PC-3 (cell line): ENCODE measurements at regions not wholly inside any gene's neighbourhood (a gene's known extent, or its start where the extent isn't known, plus 50 kb on each side); places are given as distances from the start of the nearest gene placed in this dataset.

Experiments
- ATAC-seq: fragments of 200-7000 bp; cut with Tn5 transposase; 2 replicates; pipeline ENCODE4 v1.9.1; 2020; ENCODE audit warnings: mild to moderate bottlenecking, moderate library complexity
- BruUV-seq: library from RNA; stranded (reverse); fragments of 400-500 nt; replicated peaks from 2 replicates; lab custom pipeline; 2021; lab: Mats Ljungman, UMichigan
- CTCF ChIA-PET: fragments of 300-600 bp; sonication (Branson Sonifier 250); formaldehyde crosslinking; loops from one replicate; lab custom pipeline; 2022; ENCODE audit warnings: antibody characterized with exemption; lab: Charles Lee
- POLR2A ChIA-PET: fragments of 300-600 bp; sonication (Branson Sonifier 250); formaldehyde crosslinking; loops from one replicate; lab custom pipeline; 2022; ENCODE audit warnings: antibody characterized with exemption; ENCODE audit not compliant: unreplicated experiment; lab: Charles Lee
- DNase-seq: peaks from one replicate; pipeline ENCODE4 v3.0.0-alpha.2; 2015
- H2AFZ ChIP-seq: fragments of 300-600 bp; sonication (generic); 2 replicates; pipeline ENCODE4 v1.6.0; 2016; ENCODE audit warnings: antibody characterized with exemption, low read length
- H3F3A ChIP-seq: fragments of 300-600 bp; sonication (generic); one replicate; pipeline ENCODE4 v1.6.0; 2017; ENCODE audit warnings: antibody characterized with exemption, low read length, control low read depth, mild to moderate bottlenecking; ENCODE audit not compliant: unreplicated experiment
- H3K27ac ChIP-seq: fragments of 300-600 bp; sonication (generic); 2 replicates; pipeline ENCODE4 v1.5.1; 2016; ENCODE audit warnings: mild to moderate bottlenecking, low read length
- H3K27me3 ChIP-seq: fragments of 300-600 bp; sonication (generic); 2 replicates; pipeline ENCODE4 v1.6.1; 2016; ENCODE audit warnings: low read length, mixed read lengths
- H3K36me3 ChIP-seq: fragments of 300-600 bp; sonication (generic); 2 replicates; pipeline ENCODE4 v1.6.1; 2016; ENCODE audit warnings: low read depth, mixed run types, low read length, mixed read lengths
- H3K4me1 ChIP-seq: fragments of 300-600 bp; sonication (generic); 2 replicates; pipeline ENCODE4 v1.5.1; 2016; ENCODE audit warnings: low read length; ENCODE audit not compliant: insufficient read depth
- H3K4me2 ChIP-seq: fragments of 300-600 bp; sonication (generic); 2 replicates; pipeline ENCODE4 v1.6.0; 2016; ENCODE audit warnings: low read length
- H3K4me3 ChIP-seq: fragments of 300-600 bp; sonication (generic); 2 replicates; pipeline ENCODE4 v1.5.1; 2016; ENCODE audit warnings: mild to moderate bottlenecking, low read length, mixed read lengths
- H3K79me2 ChIP-seq: fragments of 300-600 bp; sonication (generic); 2 replicates; pipeline ENCODE4 v1.6.1; 2017; ENCODE audit warnings: low read length, mixed read lengths
- H3K9ac ChIP-seq: fragments of 300-600 bp; sonication (generic); 2 replicates; pipeline ENCODE4 v1.6.0; 2016; ENCODE audit warnings: mild to moderate bottlenecking, low read length
- H3K9me2 ChIP-seq: fragments of 300-600 bp; sonication (generic); replicated peaks from 2 replicates; pipeline ENCODE4 v1.6.1; 2016; ENCODE audit warnings: mixed run types, low read length, mixed read lengths
- H3K9me3 ChIP-seq: fragments of 300-600 bp; sonication (generic); 2 replicates; pipeline ENCODE4 v1.6.1; 2016; ENCODE audit warnings: low read length, mixed read lengths
- H4K20me1 ChIP-seq: fragments of 300-600 bp; sonication (generic); 2 replicates; pipeline ENCODE4 v1.6.1; 2016; ENCODE audit warnings: low read length, mixed read lengths
- CTCF ChIP-seq: fragments of 300-600 bp; sonication (generic); conservative IDR thresholded peaks from 2 replicates; pipeline ENCODE4 v1.5.1; 2017; ENCODE audit warnings: antibody characterized with exemption, low read depth, mild to moderate bottlenecking, low read length
- EZH2 ChIP-seq: fragments of 300-600 bp; sonication (generic); IDR thresholded peaks from one replicate; pipeline ENCODE4 v1.6.1; 2017; ENCODE audit warnings: antibody characterized with exemption, mild to moderate bottlenecking, low read length; ENCODE audit not compliant: unreplicated experiment
- EZH2phosphoT487 ChIP-seq: fragments of 300-600 bp; sonication (generic); IDR thresholded peaks from 2 replicates; pipeline ENCODE4 v1.6.1; 2018; ENCODE audit warnings: mild to moderate bottlenecking, antibody characterized with exemption, low read length, borderline replicate concordance
- intact Hi-C: fragments of 100-400 bp; cut with micrococcal nuclease; formaldehyde crosslinking; loops from 2 replicates; pipeline ENCODE4 v1.9.0; 2023

GRCh38 chr3:144289057-144289456 is 317.4 kb downstream of the DIPK2A start:
- Histone ChIP-seq H3K79me2 (no peaks in the 10 kb centered on the region), H3K27me3 (no peaks in the 10 kb centered on the region), H3F3A (no peaks in the 10 kb centered on the region), H2AFZ (no peak overlapping the region), H3K4me1 (no peaks in the 10 kb centered on the region), H3K36me3 (no peaks in the 10 kb centered on the region), H3K9me3 (no peaks in the 10 kb centered on the region), H3K27ac (no peak overlapping the region), H3K9me2 (0 out of 2 replicates have a peak, but pooled peaks cover 3% of the 10 kb centered on the region), H3K4me2 (no peak overlapping the region), H4K20me1 (no peaks in the 10 kb centered on the region), H3K4me3 (no peak overlapping the region), H3K9ac (no peak overlapping the region)
- no peak for ATAC-seq
- intact Hi-C loops = no loop called here
- TF ChIP-seq EZH2phosphoT487 = no peak
- TF ChIP-seq EZH2 = no peak
- no peak for TF ChIP-seq CTCF
- CTCF ChIA-PET = no interaction called here
- DNase-seq = no peak
- BruUV-seq = no TSS peak
- POLR2A ChIA-PET = no interaction called here

- Histone ChIP-seq H4K20me1 (no peaks in the 10 kb centered on the region), H3K4me3 (no peak overlapping the region), H3K4me2 (no peak overlapping the region), H3K79me2 (no peaks in the 10 kb centered on the region), H3K27me3 (no peaks in the 10 kb centered on the region), H3K36me3 (no peaks in the 10 kb centered on the region), H3F3A (no peaks in the 10 kb centered on the region), H3K9me3 (no peaks in the 10 kb centered on the region), H3K27ac (no peak overlapping the region), H3K9ac (no peak overlapping the region), H2AFZ (no peak overlapping the region), H3K4me1 (no peaks in the 10 kb centered on the region), H3K9me2 (no peaks in the 10 kb centered on the region)
- intact Hi-C loops = loop anchor here (5.0 to 10.0 kb wide), 2 partner anchors 108 to 320 kb away; partner anchors contain the start of gene DIPK2A
- ATAC-seq = no peak
- ChIA-PET CTCF (no interaction called here), POLR2A (no interaction called here)
- no peak for DNase-seq
- no TSS peak for BruUV-seq
- no peak for TF ChIP-seq EZH2
- no peak for TF ChIP-seq CTCF
- TF ChIP-seq EZH2phosphoT487 = no peak
Observed at GRCh38 chr3:144294659-144295538, 323.3 kb downstream of the DIPK2A start.

GRCh38 chr3:144295613-144296012 is 324.0 kb downstream of the DIPK2A start:
- no peaks in the 10 kb centered on the region for H4K20me1 ChIP-seq
- H3K9ac ChIP-seq = no peak overlapping the region
- no peak for ATAC-seq
- H3K9me3 ChIP-seq = no peaks in the 10 kb centered on the region
- H3K27me3 ChIP-seq = no peaks in the 10 kb centered on the region
- H3K36me3 ChIP-seq = no peaks in the 10 kb centered on the region
- no peak overlapping the region for H3K4me2 ChIP-seq
- H3K4me1 ChIP-seq = no peaks in the 10 kb centered on the region
- ChIA-PET POLR2A (no interaction called here), CTCF (no interaction called here)
- no peak overlapping the region for H3K4me3 ChIP-seq
- no peak for TF ChIP-seq EZH2
- no peak for TF ChIP-seq EZH2phosphoT487
- no peak for TF ChIP-seq CTCF
- no peaks in the 10 kb centered on the region for H3K79me2 ChIP-seq
- no peak overlapping the region for H2AFZ ChIP-seq
- no peaks in the 10 kb centered on the region for H3F3A ChIP-seq
- intact Hi-C loops = loop anchor here (10.0 kb wide), 1 partner anchor 321 kb away; the partner anchor contains the start of gene DIPK2A
- no peaks in the 10 kb centered on the region for H3K9me2 ChIP-seq
- H3K27ac ChIP-seq = no peak overlapping the region
- DNase-seq = no peak
- BruUV-seq = no TSS peak
